ENCODE measurements at regions not wholly inside any gene's neighbourhood (a gene's known extent, or its start where the extent isn't known, plus 50 kb on each side); places are given as distances from the start of the nearest gene placed in this dataset.
"Not testable (repeated sequence)": the region's sequence is repeated elsewhere in the genome, so short reads cannot be mapped to it uniquely, and the experiment has no call there.

DNA sequence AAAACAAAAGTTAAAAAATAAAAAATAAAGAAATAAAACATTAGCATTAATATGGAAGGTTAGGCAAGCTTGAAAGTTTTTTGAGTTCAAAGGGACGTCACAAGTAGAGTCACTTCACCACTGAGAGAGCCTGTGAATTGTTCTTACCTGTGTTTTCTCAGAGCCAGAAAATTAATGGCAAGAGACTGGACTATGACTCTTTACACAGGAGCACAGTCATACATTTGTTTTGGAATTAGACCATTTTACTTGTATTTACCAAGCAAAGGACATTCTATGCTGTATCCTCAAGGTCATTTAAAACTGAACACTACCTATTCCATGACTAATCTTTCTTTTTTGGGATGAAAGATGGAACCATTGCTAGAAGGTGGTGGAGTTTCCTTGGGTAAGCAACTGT is 346.1 kb downstream of the FAM47B start:
- DNase-seq (ENCODE audit: low spot score) = no peak

DNA sequence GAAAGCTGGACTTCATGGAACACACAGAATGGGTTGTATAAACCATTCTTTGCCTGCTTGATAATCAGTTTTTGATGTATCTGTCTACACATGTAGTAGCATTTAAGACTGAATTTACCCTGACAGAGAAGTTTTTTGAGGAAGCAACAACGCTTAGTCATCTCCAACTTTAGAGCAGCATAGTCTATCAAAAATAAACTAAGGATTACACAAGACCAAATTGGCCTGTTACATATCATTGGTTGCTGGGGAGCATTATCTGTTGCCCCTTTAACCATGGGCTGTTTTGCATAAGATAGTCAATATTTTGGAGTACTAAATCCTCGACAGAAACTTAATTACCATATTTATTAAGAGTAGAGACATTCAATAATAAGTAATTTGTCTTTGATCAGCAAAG is 347.4 kb downstream of the FAM47B start:
- H3K27me3 ChIP-seq = no peaks in the 10 kb centered on the region
- H3K4me3 ChIP-seq = no peak overlapping the region
- TF ChIP-seq CTCF (IDR thresholded peaks at IDR 0.05) = no peak
- no peaks in the 10 kb centered on the region for H3K36me3 ChIP-seq
- no peak overlapping the region for H3K27ac ChIP-seq
- H3K9me3 ChIP-seq = no peaks in the 10 kb centered on the region
- no peak for DNase-seq (ENCODE audit: low spot score)
- H3K4me1 ChIP-seq = no peaks in the 10 kb centered on the region

More for the DNA sequence above, 346.1 kb downstream of the FAM47B start:
- Histone ChIP-seq H3K4me3 (no peak overlapping the region), H3K9me3 (no peaks in the 10 kb centered on the region), H3K4me1 (no peaks in the 10 kb centered on the region), H3K27ac (no peak overlapping the region), H3K36me3 (no peaks in the 10 kb centered on the region), H3K27me3 (no peaks in the 10 kb centered on the region)
- TF ChIP-seq CTCF (IDR thresholded peaks at IDR 0.05) = no peak

DNA sequence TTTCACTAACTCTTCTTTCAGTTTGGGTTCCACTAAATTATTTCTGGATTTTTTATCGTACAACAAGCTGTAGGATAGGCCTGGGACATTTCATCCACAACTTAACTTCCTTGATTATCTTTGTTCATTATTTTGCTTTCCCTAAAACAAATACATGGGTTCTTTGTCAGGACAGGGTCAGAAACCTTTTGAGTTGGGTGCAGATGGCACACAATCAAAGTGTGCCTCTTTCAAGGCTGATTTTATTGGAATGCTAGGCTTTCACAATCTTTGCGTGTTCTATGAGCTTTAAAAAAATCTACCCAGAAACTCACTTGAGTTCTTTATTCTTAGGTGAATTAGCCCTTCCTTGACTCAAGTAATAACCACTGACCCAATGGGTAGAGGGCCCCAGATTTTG is 348.4 kb downstream of the FAM47B start:
- no peak overlapping the region for H3K27ac ChIP-seq
- no peaks in the 10 kb centered on the region for H3K9me3 ChIP-seq
- TF ChIP-seq CTCF (IDR thresholded peaks at IDR 0.05) = no peak
- H3K4me3 ChIP-seq = no peak overlapping the region
- no peaks in the 10 kb centered on the region for H3K4me1 ChIP-seq
- H3K27me3 ChIP-seq = no peaks in the 10 kb centered on the region
- H3K36me3 ChIP-seq = no peaks in the 10 kb centered on the region
- DNase-seq (ENCODE audit: low spot score) = no peak

- TF ChIP-seq CTCF (IDR thresholded peaks at IDR 0.05) = no peak
- Histone ChIP-seq H3K27me3 (no peaks in the 10 kb centered on the region), H3K27ac (no peak overlapping the region), H3K4me3 (no peak overlapping the region), H3K36me3 (no peaks in the 10 kb centered on the region), H3K9me3 (no peaks in the 10 kb centered on the region), H3K4me1 (no peaks in the 10 kb centered on the region)
- no peak for DNase-seq (ENCODE audit: low spot score)
Observed at GRCh38 chrX:35292522-35292921, 349.9 kb downstream of the FAM47B start.

GRCh38 chrX:35305037-35305436 is 362.4 kb downstream of the FAM47B start:
- not testable (repeated sequence) for H3K4me3 ChIP-seq; H3K27me3 ChIP-seq; DNase-seq (ENCODE audit: low spot score); H3K9me3 ChIP-seq; H3K4me1 ChIP-seq; H3K27ac ChIP-seq; H3K36me3 ChIP-seq

GRCh38 chrX:35339796-35340195 is 397.2 kb downstream of the FAM47B start:
- no peak for TF ChIP-seq CTCF (IDR thresholded peaks at IDR 0.05)
- no peak for DNase-seq (ENCODE audit: low spot score)
- Histone ChIP-seq H3K36me3 (no peaks in the 10 kb centered on the region), H3K27ac (no peak overlapping the region), H3K9me3 (no peaks in the 10 kb centered on the region), H3K27me3 (no peaks in the 10 kb centered on the region), H3K4me3 (no peak overlapping the region), H3K4me1 (no peaks in the 10 kb centered on the region)

Measured in right atrium auricular region (tissue), 2 donors.